SHP77 (cell line): ENCODE measurements at regions not wholly inside any gene's neighbourhood (a gene's known extent, or its start where the extent isn't known, plus 50 kb on each side); places are given as distances from the start of the nearest gene placed in this dataset.

Experiments
- DNase-seq, 2 experiments: peaks; one replicate each; lab custom pipeline; 2025; lab: John Stamatoyannopoulos, UW

GRCh38 chr17:15109608-15110007, 155.5 kb downstream of the PMP22 start:
- DNase-seq = no peak

DNA sequence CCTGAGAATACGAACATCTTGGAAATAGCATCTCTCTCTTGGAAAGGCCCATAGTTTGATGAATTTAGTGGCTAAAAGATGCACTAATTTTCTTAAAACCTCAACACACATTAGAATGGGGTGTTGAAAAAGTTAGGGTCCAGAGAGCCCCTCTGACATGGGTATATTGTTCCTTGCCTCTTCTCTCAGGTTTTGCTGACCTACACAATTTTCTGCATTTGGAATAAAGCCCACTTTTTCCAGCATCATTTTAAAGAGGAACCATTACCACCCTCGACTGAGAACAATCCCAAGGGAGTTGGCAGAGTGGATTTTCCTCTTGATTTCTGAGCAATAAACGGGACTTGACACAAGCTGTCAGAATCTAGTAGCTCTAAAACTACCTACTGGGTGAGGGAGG, 156.1 kb downstream of the PMP22 start:
- DNase-seq = no peak

DNA sequence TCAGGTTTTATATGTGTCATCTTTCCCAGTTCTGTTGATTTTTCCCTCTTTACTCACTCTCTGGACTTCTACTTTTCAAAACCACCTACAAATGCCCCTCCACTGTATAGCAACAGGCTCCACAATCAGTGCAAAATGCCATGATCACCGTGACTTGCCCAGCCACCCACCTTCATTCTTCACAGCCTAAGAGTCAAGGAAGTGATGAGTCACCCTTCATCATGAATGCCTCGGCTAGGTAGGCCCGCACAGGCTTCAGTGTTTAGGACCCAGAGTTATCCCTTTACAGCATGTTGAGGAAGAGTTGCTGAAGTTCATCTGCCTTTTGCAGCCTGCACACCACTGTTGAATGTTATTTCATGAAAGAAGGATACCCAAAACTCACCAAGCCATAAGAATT, 158.6 kb downstream of the PMP22 start:
- peak in 1 of 2 experiments; percentile 13 for DNase-seq

DNA sequence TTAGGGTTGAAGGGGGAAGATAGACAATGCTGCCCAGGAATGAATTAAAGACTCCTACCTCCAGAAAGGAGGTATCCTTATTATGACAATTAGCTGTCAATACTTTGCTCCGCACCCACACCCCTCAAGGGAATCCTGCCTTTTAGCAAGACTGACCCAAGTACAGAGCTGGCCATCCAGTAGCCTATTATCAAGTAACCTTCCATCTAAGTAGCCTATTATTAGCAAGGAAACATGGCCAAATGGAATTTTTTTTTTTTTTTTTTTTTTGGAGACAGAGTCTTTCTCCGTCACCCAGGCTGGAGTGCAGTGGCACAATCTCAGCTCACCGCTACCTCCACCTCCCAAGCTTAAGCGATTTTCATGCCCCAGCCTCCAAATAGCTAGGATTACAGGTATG, 161.3 kb downstream of the PMP22 start:
- DNase-seq = no peak

GRCh38 chr17:15101175-15101574, 164.0 kb downstream of the PMP22 start:
- DNase-seq = no peak

DNA sequence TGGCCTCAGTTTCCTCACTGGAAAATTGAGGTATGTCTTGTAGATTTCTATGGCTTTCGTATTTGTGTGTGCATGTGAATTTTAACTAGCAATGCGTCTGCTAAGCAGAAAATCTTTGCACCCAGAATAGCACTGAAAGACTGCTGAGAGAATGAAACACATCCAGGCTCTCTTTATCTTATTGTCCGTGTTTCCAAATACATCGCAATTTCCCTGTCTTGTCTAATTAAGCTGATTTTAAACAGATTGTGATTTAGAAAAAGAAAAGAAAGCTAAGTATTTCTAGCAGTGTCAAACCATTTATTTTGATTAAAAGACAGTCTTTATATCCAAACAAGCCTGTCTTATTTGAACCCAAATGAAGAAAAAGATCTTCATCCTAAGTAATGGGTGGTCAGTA, 168.6 kb downstream of the PMP22 start:
- DNase-seq = no peak

GRCh38 chr17:15095935-15096334, 169.2 kb downstream of the PMP22 start:
- no peak for DNase-seq

- DNase-seq = no peak
Measured at GRCh38 chr17:15092762-15093161, 172.4 kb downstream of the PMP22 start.

- DNase-seq = no peak
Measured at GRCh38 chr17:15092261-15092660, 172.9 kb downstream of the PMP22 start.

- DNase-seq = peak in 1 of 2 experiments; percentile 33
Measured at GRCh38 chr17:15091825-15092224, 173.3 kb downstream of the PMP22 start.

DNA sequence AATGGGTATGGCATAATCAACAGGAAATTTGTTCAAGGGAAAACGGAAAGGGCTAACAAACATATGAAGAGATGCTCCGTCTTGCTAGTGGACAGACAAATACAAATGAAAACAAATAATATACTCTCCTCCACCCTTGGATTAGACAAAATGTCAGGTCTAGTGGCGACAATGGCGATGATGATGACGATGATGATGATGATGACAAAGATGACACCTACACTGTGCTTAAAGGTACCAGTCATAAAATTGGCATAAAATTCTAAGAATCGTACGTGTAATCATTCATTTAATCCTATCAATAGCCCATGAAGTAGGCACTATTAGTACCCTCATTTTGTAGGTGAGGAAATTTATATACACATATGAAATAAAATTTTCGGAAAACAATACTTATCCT, 174.6 kb downstream of the PMP22 start:
- no peak for DNase-seq

DNA sequence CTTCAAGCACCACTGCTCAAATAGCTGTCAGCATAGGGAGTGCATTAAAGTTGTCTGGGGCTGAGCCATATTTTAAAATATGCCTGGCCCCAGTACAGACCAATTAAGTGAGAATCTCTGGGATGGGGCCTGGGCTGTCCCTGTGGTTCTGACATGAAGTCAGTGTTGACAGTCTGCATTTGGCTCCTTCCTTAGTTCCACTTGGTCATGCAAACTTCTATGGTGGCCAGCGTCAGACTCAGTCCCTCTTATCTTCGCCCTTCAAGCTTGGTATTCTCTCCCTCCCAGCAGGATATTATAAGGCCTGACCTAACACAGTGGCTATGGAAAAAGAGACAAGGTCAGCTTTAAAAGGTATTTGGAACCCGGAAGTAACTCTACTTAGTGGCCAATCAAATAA, 177.2 kb downstream of the PMP22 start:
- DNase-seq = no peak

DNA sequence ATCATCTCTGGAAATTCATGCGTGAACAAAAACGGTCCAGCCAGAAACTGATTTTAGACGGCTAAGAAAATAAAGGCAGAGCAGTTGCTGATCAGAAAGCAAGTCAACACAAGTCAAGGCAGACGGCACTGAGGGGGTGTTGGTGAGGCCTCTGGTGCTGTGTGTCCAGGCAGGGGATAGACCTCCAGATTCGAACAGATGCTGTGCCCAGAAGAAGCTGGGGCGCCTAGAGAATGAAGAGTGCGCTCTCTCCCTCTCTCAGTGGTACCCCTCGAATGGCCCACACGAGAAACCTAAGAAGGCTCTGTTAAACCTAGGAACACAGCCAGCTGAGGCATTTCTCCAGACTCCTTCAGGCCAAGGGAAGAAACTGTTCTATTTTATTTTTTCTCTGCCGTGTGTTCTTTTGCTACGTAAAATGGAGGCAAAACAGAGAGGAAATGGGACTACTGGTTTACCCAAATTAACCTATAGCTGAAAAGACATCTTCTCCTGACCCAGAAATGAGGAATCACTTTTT, 178.3 kb downstream of the PMP22 start:
- DNase-seq = no peak

- no peak for DNase-seq
Measured at GRCh38 chr17:15085890-15086677, 179.0 kb downstream of the PMP22 start.

GRCh38 chr17:15083225-15083624, 181.9 kb downstream of the PMP22 start:
- DNase-seq = no peak

DNA sequence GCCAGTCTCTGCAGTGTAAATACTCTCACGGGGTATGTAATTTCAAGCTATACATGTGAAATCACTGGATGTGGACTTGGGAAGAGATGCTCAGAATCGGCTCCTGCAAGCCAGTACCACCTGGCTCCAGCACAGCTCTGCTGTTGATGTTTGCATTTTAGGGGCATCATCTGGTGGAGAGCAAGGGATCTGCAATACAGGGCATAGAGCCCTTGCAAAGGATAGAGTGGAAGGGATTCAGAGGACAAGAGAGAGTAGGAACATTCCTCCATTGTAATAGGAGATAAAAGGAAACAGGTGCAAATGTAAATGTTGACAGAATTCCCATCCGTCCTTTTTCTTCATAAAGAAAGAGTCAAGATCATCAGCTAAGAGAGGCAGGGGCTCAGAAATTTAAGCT, 184.1 kb downstream of the PMP22 start:
- no peak for DNase-seq

DNA sequence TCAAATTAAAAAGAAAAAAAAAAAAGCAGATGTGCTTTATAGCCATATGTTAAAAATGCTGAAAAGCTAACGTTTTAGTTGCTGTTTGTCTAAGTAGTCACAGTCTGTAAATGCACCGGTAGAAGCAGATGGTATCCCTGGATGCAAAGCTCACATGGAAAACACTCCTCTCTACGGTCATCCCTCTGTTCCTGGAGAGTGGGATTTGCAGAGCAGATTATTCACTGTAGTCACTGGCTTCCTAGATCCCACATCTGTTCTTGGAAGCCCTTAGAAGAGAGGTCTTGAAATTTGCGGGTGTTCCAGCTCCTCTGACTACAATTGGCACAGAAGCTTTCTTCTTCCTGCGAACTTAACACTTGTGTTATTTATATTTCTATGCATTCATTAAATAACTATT, 186.6 kb downstream of the PMP22 start:
- DNase-seq = no peak

DNA sequence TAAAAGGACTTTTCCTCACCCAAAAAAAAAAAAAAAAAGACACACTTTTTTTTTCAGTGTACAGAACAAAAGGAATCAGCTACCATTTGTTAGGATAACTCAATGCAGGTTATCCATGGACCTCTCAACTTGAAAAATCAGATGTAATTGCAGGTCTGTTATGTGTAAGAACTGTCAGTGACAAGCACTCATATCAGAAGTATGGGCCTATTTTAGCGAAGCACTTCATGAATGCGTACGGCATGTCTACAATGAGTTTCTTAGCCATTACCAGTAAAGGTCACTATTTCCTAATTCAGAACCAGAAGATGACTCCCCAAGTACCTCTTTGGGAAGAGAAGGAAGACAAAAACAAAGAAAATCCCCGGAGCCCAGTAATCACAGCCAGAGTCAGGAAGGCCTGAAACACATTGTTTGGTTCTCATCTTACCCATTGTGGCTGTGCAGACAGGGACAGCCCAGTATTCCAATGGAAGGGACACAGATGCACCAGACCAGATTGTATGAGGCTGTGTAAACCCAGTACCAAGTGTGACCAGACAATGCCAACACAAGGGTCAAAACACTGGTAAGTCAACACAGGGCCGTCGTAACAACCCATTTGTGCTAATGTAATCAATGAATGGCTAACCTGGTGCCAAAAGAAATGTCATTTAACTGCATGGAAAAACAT, 188.0 kb downstream of the PMP22 start:
- DNase-seq = no peak

DNA sequence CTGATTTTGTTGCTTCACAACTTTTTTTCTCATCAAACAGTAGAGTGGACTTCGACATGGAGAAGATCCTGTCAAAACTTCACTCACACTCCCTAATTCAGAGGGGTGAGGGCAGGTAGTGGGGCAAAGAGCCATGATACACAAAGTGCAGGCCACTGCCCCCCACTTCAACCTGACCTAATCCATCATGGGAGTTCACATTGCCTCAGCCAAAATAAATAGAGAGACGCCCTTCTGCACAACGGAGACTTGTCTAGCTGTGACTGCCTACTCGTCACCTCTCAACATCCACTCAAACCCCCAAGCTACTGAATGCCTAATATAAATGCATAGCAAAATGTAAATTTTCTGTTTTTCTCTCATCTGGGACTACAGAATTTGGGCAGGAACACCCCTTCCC, 213.2 kb downstream of the PMP22 start:
- DNase-seq = no peak

- no peak for DNase-seq
Measured at GRCh38 chr17:15049795-15050160, 215.3 kb downstream of the PMP22 start.

- DNase-seq = no peak
Measured at GRCh38 chr17:15048933-15049794, 216.0 kb downstream of the PMP22 start.

DNA sequence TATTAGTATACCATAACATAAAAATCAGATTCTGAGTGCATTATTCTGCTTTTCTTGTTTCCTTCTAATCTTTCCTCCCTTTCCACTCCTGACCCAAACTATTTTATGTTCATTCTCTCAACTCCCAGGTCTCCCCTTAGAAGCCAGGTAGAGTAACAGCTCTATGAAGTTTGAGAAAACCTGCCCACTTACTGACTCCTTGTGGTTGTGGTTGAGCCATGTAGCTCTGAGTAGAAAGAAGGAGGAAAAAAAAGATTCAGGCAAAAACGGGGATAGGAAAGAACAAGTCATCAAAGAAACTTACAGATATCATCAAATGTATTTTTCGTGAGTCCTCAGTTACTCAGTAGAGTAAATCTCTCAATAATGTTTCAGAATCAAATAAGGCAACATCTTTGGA, 216.7 kb downstream of the PMP22 start:
- no peak for DNase-seq

GRCh38 chr17:15042311-15042710, 222.8 kb downstream of the PMP22 start:
- DNase-seq = no peak
